HEK293T (cell line): ENCODE measurements at regions not wholly inside any gene's neighbourhood (a gene's known extent, or its start where the extent isn't known, plus 50 kb on each side); places are given as distances from the start of the nearest gene placed in this dataset.

Experiments used
- FOXK2 ChIP-seq: fragments of 450-650 bp; IDR thresholded peaks from 2 replicates; pipeline ENCODE4 v1.6.1; 2016; ENCODE audit warnings: mild to moderate bottlenecking
- L3MBTL2 ChIP-seq: fragments of 450-650 bp; conservative IDR thresholded peaks from 2 replicates; pipeline ENCODE4 v1.6.1; 2016; ENCODE audit warnings: mild to moderate bottlenecking
- SP1 ChIP-seq: fragments of 450-650 bp; IDR thresholded peaks from 2 replicates; pipeline ENCODE4 v1.6.1; 2017
- SUZ12 ChIP-seq: fragments of 450-650 bp; IDR thresholded peaks from 2 replicates; pipeline ENCODE4 v1.6.1; 2016; ENCODE audit warnings: mild to moderate bottlenecking
- TARDBP ChIP-seq: fragments of 450-650 bp; IDR thresholded peaks from 2 replicates; pipeline ENCODE4 v1.6.1; 2016
- ZNF384 ChIP-seq: fragments of 450-650 bp; IDR thresholded peaks from 2 replicates; pipeline ENCODE4 v1.6.1; 2016

DNA sequence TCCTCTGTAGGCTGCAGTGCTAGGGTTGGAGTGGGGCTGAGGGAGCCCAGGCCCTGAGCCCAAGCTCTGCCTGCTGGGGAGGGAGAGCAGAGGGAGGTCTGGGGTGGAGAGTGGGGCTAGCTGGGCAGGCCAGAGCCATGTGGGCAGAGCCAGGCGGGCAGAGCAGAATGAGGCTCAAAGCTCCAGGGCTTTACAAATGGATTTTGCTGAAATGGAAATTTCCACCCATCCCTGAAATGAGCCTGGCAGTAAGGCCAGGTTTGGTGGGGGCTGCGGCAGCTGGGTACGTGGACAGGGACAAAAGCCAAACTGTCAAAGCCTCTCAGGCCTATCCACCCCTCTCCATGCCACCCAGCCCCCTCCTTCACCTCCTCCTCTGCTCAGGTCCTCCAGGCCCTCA is 74.2 kb upstream of the ARAP3 start:
- TF ChIP-seq TARDBP, result no peak
- no peak for TF ChIP-seq L3MBTL2
- TF ChIP-seq SP1, result no peak
- TF ChIP-seq FOXK2, result no peak
- no peak for TF ChIP-seq ZNF384
- TF ChIP-seq SUZ12, result no peak
